ENCODE measurements at regions not wholly inside any gene's neighbourhood (a gene's known extent, or its start where the extent isn't known, plus 50 kb on each side); places are given as distances from the start of the nearest gene placed in this dataset.

GRCh38 chr13:53466576-53466975 lies 438.0 kb downstream of the OLFM4 start:
- no peak for TF ChIP-seq CTCF (IDR thresholded peaks at IDR 0.05)
- DNase-seq (ENCODE audit: low spot score) = no peak
- Histone ChIP-seq H3K27ac (no peak overlapping the region), H3K4me3 (no peak overlapping the region), H3K36me3 (no peaks in the 10 kb centered on the region), H3K27me3 (replicated peaks; ENCODE audit: insufficient read depth) (no peaks in the 10 kb centered on the region), H3K9me3 (no peaks in the 10 kb centered on the region), H3K4me1 (ENCODE audit: control insufficient read depth in 1 of 2, low read depth in 2 of 2) (no peaks in the 10 kb centered on the region)
- no peak for ATAC-seq (ENCODE audit: insufficient number of reproducible peaks, low FRiP score, low read depth)

- DNase-seq (ENCODE audit: low spot score) (no peak), ATAC-seq (ENCODE audit: insufficient number of reproducible peaks, low FRiP score, low read depth) (no peak)
- Histone ChIP-seq H3K4me1 (ENCODE audit: control insufficient read depth in 1 of 2, low read depth in 2 of 2) (no peaks in the 10 kb centered on the region), H3K36me3 (no peaks in the 10 kb centered on the region), H3K4me3 (no peak overlapping the region), H3K27ac (no peak overlapping the region), H3K9me3 (no peaks in the 10 kb centered on the region), H3K27me3 (replicated peaks; ENCODE audit: insufficient read depth) (no peaks in the 10 kb centered on the region)
- TF ChIP-seq CTCF (IDR thresholded peaks at IDR 0.05) = no peak
Measured at GRCh38 chr13:53473397-53473796, 444.8 kb downstream of the OLFM4 start.

- no peak for TF ChIP-seq CTCF (IDR thresholded peaks at IDR 0.05)
- no peaks in the 10 kb centered on the region for H3K27me3 ChIP-seq (replicated peaks; ENCODE audit: insufficient read depth)
- H3K4me1 ChIP-seq (ENCODE audit: control insufficient read depth in 1 of 2, low read depth in 2 of 2) = no peaks in the 10 kb centered on the region
- H3K4me3 ChIP-seq = no peak overlapping the region
- no peak for ATAC-seq (ENCODE audit: insufficient number of reproducible peaks, low FRiP score, low read depth)
- DNase-seq (ENCODE audit: low spot score) = no peak
- no peak overlapping the region for H3K27ac ChIP-seq
- no peaks in the 10 kb centered on the region for H3K9me3 ChIP-seq
- H3K36me3 ChIP-seq = no peaks in the 10 kb centered on the region
Measured at GRCh38 chr13:53474878-53475277, 446.3 kb downstream of the OLFM4 start.

- H3K36me3 ChIP-seq = no peaks in the 10 kb centered on the region
- ATAC-seq (ENCODE audit: insufficient number of reproducible peaks, low FRiP score, low read depth) (no peak), DNase-seq (ENCODE audit: low spot score) (no peak)
- H3K4me3 ChIP-seq = no peak overlapping the region
- no peaks in the 10 kb centered on the region for H3K9me3 ChIP-seq
- TF ChIP-seq CTCF (IDR thresholded peaks at IDR 0.05) = no peak
- no peak overlapping the region for H3K27ac ChIP-seq
- no peaks in the 10 kb centered on the region for H3K27me3 ChIP-seq (replicated peaks; ENCODE audit: insufficient read depth)
- no peaks in the 10 kb centered on the region for H3K4me1 ChIP-seq (ENCODE audit: control insufficient read depth in 1 of 2, low read depth in 2 of 2)
Measured at GRCh38 chr13:53490752-53491151, 462.1 kb downstream of the OLFM4 start.

GRCh38 chr13:53494406-53494805 lies 465.8 kb downstream of the OLFM4 start:
- Histone ChIP-seq H3K27ac (no peak overlapping the region), H3K36me3 (no peaks in the 10 kb centered on the region), H3K9me3 (no peaks in the 10 kb centered on the region), H3K4me1 (ENCODE audit: control insufficient read depth in 1 of 2, low read depth in 2 of 2) (no peaks in the 10 kb centered on the region), H3K4me3 (no peak overlapping the region), H3K27me3 (replicated peaks; ENCODE audit: insufficient read depth) (no peaks in the 10 kb centered on the region)
- DNase-seq (ENCODE audit: low spot score) (no peak), ATAC-seq (ENCODE audit: insufficient number of reproducible peaks, low FRiP score, low read depth) (no peak)
- no peak for TF ChIP-seq CTCF (IDR thresholded peaks at IDR 0.05)
